ENCODE measurements at regions not wholly inside any gene's neighbourhood (a gene's known extent, or its start where the extent isn't known, plus 50 kb on each side); places are given as distances from the start of the nearest gene placed in this dataset.

- no peak for TF ChIP-seq POLR2A (IDR thresholded peaks at IDR 0.05)
- no peak for TF ChIP-seq CTCF (IDR thresholded peaks at IDR 0.05 in 4 of 5, conservative IDR thresholded peaks at IDR 0.05 in 1 of 5)
These were observed 63.5 kb upstream of the KLF9 start for GRCh38 chr9:70477907-70478480.
